Tibial nerve (tissue), 4 donors: ENCODE measurements at regions not wholly inside any gene's neighbourhood (a gene's known extent, or its start where the extent isn't known, plus 50 kb on each side); places are given as distances from the start of the nearest gene placed in this dataset.

Source experiments
- EP300 ChIP-seq, 2 donors: sonication (generic); formaldehyde crosslinking; IDR thresholded peaks; one replicate each; pipeline ENCODE4 v1.6.1; 2017; ENCODE audit warnings: antibody characterized with exemption in 2 of 2, mild to moderate bottlenecking in 1 of 2
- POLR2A ChIP-seq, 2 donors: fragments of 450-650 bp; IDR thresholded peaks; one replicate each; pipeline ENCODE4 v1.6.1; 2017; ENCODE audit warnings: antibody characterized with exemption in 2 of 2, mild to moderate bottlenecking in 2 of 2, moderate library complexity in 2 of 2
- TF ChIP-seq, protein P1 (sequence below), 5 experiments: fragments of 200-600 bp in 3 of 5; fragments of 450-650 bp in 2 of 5; sonication (generic) in 3 of 5; IDR thresholded peaks; one replicate each; pipeline ENCODE4 v1.5.1; 2016 to 2019; ENCODE audit warnings: antibody characterized with exemption in 5 of 5, mild to moderate bottlenecking in 3 of 5, moderate library complexity in 2 of 5

GRCh38 chr14:34329301-34329700, 132.7 kb downstream of the SPTSSA start:
- TF ChIP-seq, protein P1, sequence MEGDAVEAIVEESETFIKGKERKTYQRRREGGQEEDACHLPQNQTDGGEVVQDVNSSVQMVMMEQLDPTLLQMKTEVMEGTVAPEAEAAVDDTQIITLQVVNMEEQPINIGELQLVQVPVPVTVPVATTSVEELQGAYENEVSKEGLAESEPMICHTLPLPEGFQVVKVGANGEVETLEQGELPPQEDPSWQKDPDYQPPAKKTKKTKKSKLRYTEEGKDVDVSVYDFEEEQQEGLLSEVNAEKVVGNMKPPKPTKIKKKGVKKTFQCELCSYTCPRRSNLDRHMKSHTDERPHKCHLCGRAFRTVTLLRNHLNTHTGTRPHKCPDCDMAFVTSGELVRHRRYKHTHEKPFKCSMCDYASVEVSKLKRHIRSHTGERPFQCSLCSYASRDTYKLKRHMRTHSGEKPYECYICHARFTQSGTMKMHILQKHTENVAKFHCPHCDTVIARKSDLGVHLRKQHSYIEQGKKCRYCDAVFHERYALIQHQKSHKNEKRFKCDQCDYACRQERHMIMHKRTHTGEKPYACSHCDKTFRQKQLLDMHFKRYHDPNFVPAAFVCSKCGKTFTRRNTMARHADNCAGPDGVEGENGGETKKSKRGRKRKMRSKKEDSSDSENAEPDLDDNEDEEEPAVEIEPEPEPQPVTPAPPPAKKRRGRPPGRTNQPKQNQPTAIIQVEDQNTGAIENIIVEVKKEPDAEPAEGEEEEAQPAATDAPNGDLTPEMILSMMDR (IDR thresholded peaks at IDR 0.05), result no peak
- TF ChIP-seq POLR2A (IDR thresholded peaks at IDR 0.05) (no peak), EP300 (IDR thresholded peaks at IDR 0.05) (no peak)
